Fibroblast of pulmonary artery (primary cell): ENCODE measurements at regions not wholly inside any gene's neighbourhood (a gene's known extent, or its start where the extent isn't known, plus 50 kb on each side); places are given as distances from the start of the nearest gene placed in this dataset.

ENCODE experiments used
- DNase-seq: peaks from one replicate; pipeline ENCODE4 v3.0.0-alpha.2; 2010; ENCODE audit warnings: low read depth
- H3K4me3 ChIP-seq: replicated peaks from 2 replicates; pipeline ENCODE4 v1.5.1; 2011; ENCODE audit warnings: low read depth, mild to moderate bottlenecking, control low read depth, low read length, moderate library complexity
- TF ChIP-seq, protein P1 (sequence below): IDR thresholded peaks from 2 replicates; pipeline ENCODE4 v1.5.1; 2011; ENCODE audit warnings: mild to moderate bottlenecking, control low read depth, low read length, inconsistent platforms; ENCODE audit errors: missing control alignments

DNA sequence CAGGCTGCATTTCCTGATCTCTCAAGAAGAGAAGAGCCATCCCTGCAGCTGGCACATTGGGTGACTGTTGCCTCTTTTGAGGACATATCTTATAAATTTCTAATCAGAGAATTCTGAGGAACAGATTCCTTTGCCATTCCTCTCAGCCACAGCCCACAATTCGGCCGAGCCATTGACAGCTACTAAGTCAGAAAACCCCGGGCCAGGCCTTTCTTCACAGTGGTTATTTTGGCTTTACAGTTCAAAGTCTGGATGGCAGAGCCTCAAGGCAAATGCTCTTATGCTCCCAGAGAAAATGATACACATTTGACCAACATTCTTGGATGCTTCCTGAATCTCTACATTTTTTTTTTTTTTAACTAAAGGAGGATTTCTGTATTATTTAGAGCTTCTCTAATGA lies 138.4 kb upstream of the FRMD6 start:
- no peak overlapping the region for H3K4me3 ChIP-seq
- TF ChIP-seq, protein P1, sequence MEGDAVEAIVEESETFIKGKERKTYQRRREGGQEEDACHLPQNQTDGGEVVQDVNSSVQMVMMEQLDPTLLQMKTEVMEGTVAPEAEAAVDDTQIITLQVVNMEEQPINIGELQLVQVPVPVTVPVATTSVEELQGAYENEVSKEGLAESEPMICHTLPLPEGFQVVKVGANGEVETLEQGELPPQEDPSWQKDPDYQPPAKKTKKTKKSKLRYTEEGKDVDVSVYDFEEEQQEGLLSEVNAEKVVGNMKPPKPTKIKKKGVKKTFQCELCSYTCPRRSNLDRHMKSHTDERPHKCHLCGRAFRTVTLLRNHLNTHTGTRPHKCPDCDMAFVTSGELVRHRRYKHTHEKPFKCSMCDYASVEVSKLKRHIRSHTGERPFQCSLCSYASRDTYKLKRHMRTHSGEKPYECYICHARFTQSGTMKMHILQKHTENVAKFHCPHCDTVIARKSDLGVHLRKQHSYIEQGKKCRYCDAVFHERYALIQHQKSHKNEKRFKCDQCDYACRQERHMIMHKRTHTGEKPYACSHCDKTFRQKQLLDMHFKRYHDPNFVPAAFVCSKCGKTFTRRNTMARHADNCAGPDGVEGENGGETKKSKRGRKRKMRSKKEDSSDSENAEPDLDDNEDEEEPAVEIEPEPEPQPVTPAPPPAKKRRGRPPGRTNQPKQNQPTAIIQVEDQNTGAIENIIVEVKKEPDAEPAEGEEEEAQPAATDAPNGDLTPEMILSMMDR, result no peak
- no peak for DNase-seq

DNA sequence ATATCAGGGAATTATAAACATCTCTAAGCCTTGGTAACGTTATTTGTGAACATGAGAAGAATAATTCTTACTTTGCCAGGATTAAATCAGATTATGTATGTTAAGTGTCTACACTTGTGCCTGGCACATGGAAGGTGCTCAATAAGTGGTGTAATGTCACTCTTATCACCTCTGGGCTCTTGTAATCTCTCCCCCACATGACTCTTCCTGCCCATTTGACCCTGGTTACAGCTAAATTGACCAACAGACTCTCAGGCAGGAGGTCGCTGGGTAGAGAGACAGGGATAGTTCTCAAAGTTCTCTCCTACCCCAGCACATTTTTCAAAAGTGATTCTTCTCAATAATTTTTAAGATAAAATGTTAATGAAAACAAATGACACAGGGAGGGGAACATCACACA lies 137.8 kb upstream of the FRMD6 start:
- DNase-seq, result no peak
- no peak overlapping the region for H3K4me3 ChIP-seq
- TF ChIP-seq, protein P1, result no peak

DNA sequence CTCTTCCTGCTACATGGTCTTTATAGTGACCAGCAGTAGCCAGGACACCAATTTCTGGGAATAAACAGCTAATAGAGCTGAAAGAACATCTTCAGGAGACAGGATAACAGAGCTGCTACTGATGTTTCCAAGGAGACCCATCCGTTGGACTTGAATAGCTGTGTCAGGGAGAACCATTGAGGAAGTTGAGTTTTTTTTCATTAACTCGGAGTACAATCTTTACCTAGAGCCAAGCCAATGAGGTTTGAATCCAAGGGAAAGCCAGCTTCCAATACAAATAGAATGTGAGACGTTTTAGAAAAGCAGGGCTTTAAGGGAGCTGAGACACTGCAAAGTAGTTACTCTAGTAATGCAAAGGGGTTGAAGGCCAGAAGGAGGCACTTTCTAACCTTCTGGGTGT lies 136.1 kb upstream of the FRMD6 start:
- TF ChIP-seq, protein P1, result no peak
- no peak overlapping the region for H3K4me3 ChIP-seq
- DNase-seq, result no peak

DNA sequence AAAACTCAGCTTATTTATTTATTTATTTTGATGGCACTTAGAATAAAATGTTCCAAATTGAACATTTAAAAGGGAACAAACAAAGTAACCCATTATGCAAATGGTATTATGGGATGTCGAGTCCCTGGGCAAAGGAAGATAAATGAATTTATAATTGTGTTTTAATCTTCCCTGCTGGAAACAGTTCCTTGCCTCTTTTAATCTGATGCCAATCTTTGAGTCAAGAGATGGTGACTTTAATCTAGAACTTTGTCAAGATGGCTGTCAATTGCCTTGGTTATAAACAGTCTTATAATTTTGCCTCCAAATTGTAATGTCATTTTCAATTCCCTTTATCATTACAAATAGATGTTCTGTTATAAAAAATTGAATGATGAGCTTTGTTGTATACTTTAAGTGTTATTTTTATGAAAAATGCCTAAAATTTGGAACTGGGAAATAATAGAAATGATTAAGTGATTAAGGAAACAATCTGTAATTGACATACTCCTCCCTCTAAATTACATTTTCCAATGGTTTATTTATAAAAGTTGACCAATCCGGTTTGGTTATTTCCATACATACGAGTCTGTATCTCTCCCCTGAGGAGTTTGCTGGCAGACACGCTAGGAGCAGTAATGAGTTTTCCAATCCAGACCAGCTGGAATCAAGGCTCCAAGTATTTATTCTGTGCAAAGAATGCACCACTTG lies 134.9 kb upstream of the FRMD6 start:
- DNase-seq, result no peak
- TF ChIP-seq, protein P1, result no peak
- H3K4me3 ChIP-seq, result no peak overlapping the region

DNA sequence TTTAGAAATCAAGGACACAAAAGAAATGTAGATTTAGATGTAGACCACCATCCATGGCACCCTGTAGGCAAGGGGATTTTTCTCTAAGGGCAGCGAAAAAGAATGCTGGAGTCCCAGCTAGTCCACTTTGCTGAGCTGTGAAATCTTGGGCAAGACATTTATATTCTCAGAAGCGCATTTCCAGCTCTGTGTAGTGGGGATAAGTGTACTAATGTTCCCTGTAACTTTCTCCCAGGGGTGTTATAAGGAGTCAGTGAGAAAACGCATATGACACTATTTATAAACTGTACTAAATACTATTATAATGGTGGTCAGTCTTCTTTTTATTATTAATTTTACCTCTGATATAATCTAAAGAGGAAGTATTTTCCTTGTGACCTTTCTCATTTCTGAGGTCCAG lies 133.4 kb upstream of the FRMD6 start:
- no peak for DNase-seq
- TF ChIP-seq, protein P1, result no peak

DNA sequence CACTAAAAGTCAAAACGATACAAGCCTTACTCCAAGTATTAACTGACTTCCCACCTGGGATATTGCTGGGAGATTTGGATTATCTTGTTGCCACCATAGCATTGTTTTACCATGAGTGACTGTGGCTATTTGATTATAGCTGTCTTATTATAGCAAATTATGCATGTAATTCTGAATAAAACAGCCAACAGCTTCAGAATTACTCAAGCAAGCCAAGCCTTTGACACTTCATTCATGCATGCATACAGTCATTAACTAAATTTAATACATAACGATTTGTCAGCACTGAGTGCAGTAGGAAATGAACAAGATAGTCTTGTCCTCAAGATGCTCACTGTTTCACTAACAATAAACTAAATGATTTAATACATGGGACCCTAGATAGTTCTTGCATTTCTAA lies 133.0 kb upstream of the FRMD6 start:
- no peak overlapping the region for H3K4me3 ChIP-seq
- TF ChIP-seq, protein P1, result no peak
- DNase-seq, result no peak

More for the DNA sequence above, 133.4 kb upstream of the FRMD6 start:
- H3K4me3 ChIP-seq, result no peak overlapping the region

DNA sequence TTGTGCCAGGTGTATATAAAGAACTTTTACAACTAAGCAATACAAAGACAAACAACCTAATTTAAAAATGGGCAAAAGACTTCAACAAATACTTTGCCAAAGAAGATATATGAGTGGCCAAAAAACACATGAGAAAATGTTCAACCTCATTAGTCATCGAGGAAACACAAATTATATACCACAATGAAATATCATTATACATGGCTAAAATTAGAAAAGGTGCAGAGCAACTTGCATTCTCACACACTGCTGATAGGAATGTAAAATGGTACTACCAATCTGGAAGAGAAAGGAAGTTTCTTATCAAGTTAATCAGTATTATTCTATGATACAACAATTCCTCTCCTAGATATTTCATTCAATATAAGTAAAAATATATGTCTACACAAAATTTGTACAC lies 131.6 kb upstream of the FRMD6 start:
- TF ChIP-seq, protein P1, result no peak
- no peak for DNase-seq
- H3K4me3 ChIP-seq, result no peak overlapping the region
